ENCODE measurements at regions not wholly inside any gene's neighbourhood (a gene's known extent, or its start where the extent isn't known, plus 50 kb on each side); places are given as distances from the start of the nearest gene placed in this dataset.

DNA sequence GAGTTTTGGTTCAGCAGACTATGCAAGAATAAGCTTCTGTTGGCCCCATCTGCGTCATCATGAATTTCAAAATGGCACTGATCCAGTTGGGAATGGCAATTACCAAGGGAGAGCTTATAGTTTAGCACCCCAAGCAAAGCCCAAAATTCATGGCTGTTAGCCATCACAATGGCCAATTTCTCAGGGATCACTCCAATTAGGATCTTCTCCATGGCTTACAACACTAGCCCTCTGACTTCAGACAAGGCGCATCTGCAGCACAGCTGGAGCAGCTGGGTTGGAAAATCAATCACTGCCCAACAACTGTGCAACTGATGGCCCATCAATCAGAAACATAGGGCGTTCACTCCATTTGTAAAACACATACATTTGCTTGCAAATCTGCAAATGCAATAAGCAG, 273.6 kb downstream of the SRBD1 start:
- no peak overlapping the region for H3K4me3 ChIP-seq (ENCODE audit: low read length)
- H3K9me3 Mint-ChIP-seq, result peaks cover 0 to 2% (median 0%) of the 10 kb centered on the region in 11 donors
- POLR2A ChIA-PET, result no interaction called here
- no peak overlapping the region for H3K4me3 Mint-ChIP-seq
- ATAC-seq, result no peak
- CTCF ChIA-PET, result no interaction called here
- H3K36me3 ChIP-seq (ENCODE audit: control insufficient read depth in 2 of 3, insufficient read depth in 3 of 3, low read length in 3 of 3), result no peaks in the 10 kb centered on the region
- no peaks in the 10 kb centered on the region for H3K4me1 Mint-ChIP-seq
- H3K27ac ChIP-seq (ENCODE audit: low read depth, low read length), result no peak overlapping the region
- H3K36me3 Mint-ChIP-seq, result no peaks in the 10 kb centered on the region
- H3K27me3 ChIP-seq (ENCODE audit: control insufficient read depth in 2 of 2, insufficient read depth in 2 of 2, low read length in 2 of 2), result no peaks in the 10 kb centered on the region
- no peaks in the 10 kb centered on the region for H3K9me3 ChIP-seq (ENCODE audit: control insufficient read depth in 2 of 3, low read length in 3 of 3)
- H3K27me3 Mint-ChIP-seq, result peaks cover 0 to 13% (median 5%) of the 10 kb centered on the region in 5 donors
- H3K27ac Mint-ChIP-seq, result no peak overlapping the region
- H3K4me1 ChIP-seq (ENCODE audit: control insufficient read depth in 2 of 2, insufficient read depth in 2 of 2, low read length in 2 of 2), result no peaks in the 10 kb centered on the region
- intact Hi-C loops (cut with micrococcal nuclease), result no loop called here
- DNase-seq, result no peak

GRCh38 chr2:45334205-45334604, 276.9 kb downstream of the SRBD1 start:
- ChIA-PET CTCF (no interaction called here), POLR2A (no interaction called here)
- Mint-ChIP-seq H3K36me3 (no peaks in the 10 kb centered on the region), H3K4me1 (no peaks in the 10 kb centered on the region), H3K4me3 (no peak overlapping the region), H3K27me3 (peaks cover 0 to 10% (median 2%) of the 10 kb centered on the region in 5 donors), H3K27ac (no peak overlapping the region), H3K9me3 (peaks cover 0 to 1% (median 0%) of the 10 kb centered on the region in 11 donors)
- DNase-seq (no peak), ATAC-seq (no peak)
- Histone ChIP-seq H3K9me3 (ENCODE audit: control insufficient read depth in 2 of 3, low read length in 3 of 3) (no peaks in the 10 kb centered on the region), H3K27ac (ENCODE audit: low read depth, low read length) (no peak overlapping the region), H3K36me3 (ENCODE audit: control insufficient read depth in 2 of 3, insufficient read depth in 3 of 3, low read length in 3 of 3) (no peaks in the 10 kb centered on the region), H3K4me1 (ENCODE audit: control insufficient read depth in 2 of 2, insufficient read depth in 2 of 2, low read length in 2 of 2) (no peaks in the 10 kb centered on the region), H3K4me3 (ENCODE audit: low read length) (no peak overlapping the region), H3K27me3 (ENCODE audit: control insufficient read depth in 2 of 2, insufficient read depth in 2 of 2, low read length in 2 of 2) (no peaks in the 10 kb centered on the region)
- intact Hi-C loops (cut with micrococcal nuclease), result no loop called here

GRCh38 chr2:45332567-45332966, 278.5 kb downstream of the SRBD1 start:
- CTCF ChIA-PET, result no interaction called here
- H3K27me3 Mint-ChIP-seq, result peaks cover 0 to 9% (median 4%) of the 10 kb centered on the region in 5 donors

DNA sequence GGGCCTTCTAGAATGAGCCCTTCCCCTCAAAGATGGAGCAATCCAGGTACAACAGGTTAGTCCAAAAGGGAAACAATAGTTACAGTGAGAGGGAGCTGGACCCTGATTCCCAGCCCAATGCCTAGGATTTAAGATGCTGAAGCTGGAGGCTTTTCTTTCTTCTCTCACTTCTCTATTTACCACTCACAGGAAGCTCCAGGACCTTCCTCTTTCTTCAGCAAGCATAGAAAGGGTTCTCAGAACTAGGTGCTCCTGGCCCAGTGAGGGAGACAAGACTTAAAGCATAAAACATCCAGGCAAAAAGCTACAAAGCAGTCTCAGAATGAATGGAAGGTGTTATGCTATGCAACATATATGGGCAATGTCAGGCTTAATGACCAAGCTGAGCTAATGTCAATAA, 279.0 kb downstream of the SRBD1 start:
- POLR2A ChIA-PET, result no interaction called here
- H3K9me3 ChIP-seq (ENCODE audit: control insufficient read depth in 2 of 3, low read length in 3 of 3), result no peaks in the 10 kb centered on the region
- peaks cover 0 to 9% (median 5%) of the 10 kb centered on the region in 5 donors for H3K27me3 Mint-ChIP-seq
- no peak overlapping the region for H3K27ac Mint-ChIP-seq
- CTCF ChIA-PET, result no interaction called here
- H3K27ac ChIP-seq (ENCODE audit: low read depth, low read length), result no peak overlapping the region
- no peak for DNase-seq
- peaks cover 0 to 3% (median 0%) of the 10 kb centered on the region in 11 donors for H3K9me3 Mint-ChIP-seq
- H3K4me1 ChIP-seq (ENCODE audit: control insufficient read depth in 2 of 2, insufficient read depth in 2 of 2, low read length in 2 of 2), result no peaks in the 10 kb centered on the region
- H3K4me3 Mint-ChIP-seq, result no peak overlapping the region
- ATAC-seq, result no peak
- no peak overlapping the region for H3K4me3 ChIP-seq (ENCODE audit: low read length)
- H3K27me3 ChIP-seq (ENCODE audit: control insufficient read depth in 2 of 2, insufficient read depth in 2 of 2, low read length in 2 of 2), result no peaks in the 10 kb centered on the region
- no peaks in the 10 kb centered on the region for H3K36me3 ChIP-seq (ENCODE audit: control insufficient read depth in 2 of 3, insufficient read depth in 3 of 3, low read length in 3 of 3)
- intact Hi-C loops (cut with micrococcal nuclease), result no loop called here
- no peaks in the 10 kb centered on the region for H3K4me1 Mint-ChIP-seq
- H3K36me3 Mint-ChIP-seq, result no peaks in the 10 kb centered on the region

More at GRCh38 chr2:45332567-45332966, 278.5 kb downstream of the SRBD1 start:
- Mint-ChIP-seq H3K36me3 (no peaks in the 10 kb centered on the region), H3K4me1 (no peaks in the 10 kb centered on the region), H3K27ac (no peak overlapping the region), H3K4me3 (no peak overlapping the region), H3K9me3 (no peaks in the 10 kb centered on the region)
- Histone ChIP-seq H3K4me3 (ENCODE audit: low read length) (no peak overlapping the region), H3K27ac (ENCODE audit: low read depth, low read length) (no peak overlapping the region), H3K9me3 (ENCODE audit: control insufficient read depth in 2 of 3, low read length in 3 of 3) (no peaks in the 10 kb centered on the region), H3K27me3 (ENCODE audit: control insufficient read depth in 2 of 2, insufficient read depth in 2 of 2, low read length in 2 of 2) (no peaks in the 10 kb centered on the region), H3K36me3 (ENCODE audit: control insufficient read depth in 2 of 3, insufficient read depth in 3 of 3, low read length in 3 of 3) (no peaks in the 10 kb centered on the region), H3K4me1 (ENCODE audit: control insufficient read depth in 2 of 2, insufficient read depth in 2 of 2, low read length in 2 of 2) (no peaks in the 10 kb centered on the region)
- POLR2A ChIA-PET, result no interaction called here
- no peak for DNase-seq
- intact Hi-C loops (cut with micrococcal nuclease), result no loop called here
- ATAC-seq, result no peak

DNA sequence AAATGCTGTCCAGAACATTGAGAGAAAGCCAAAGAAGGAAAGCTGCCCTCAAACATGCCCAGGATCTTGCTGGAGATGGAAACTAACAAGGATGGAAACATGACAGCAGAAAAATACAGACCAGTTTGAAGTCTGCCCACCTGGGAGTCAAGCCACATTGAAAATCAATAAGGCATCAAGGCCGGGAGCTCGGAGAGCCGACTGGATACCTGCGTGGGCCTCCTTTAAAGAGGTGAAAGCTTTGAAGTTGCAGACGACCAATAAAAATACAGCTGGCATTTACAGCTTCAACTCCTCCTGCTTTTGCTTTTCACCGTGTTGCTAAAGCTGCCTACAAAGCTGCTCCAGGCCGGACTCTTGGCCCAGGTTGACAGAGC, 279.7 kb downstream of the SRBD1 start:
- POLR2A ChIA-PET, result no interaction called here
- H3K36me3 Mint-ChIP-seq, result no peaks in the 10 kb centered on the region
- no peak for ATAC-seq
- Histone ChIP-seq H3K27ac (ENCODE audit: low read depth, low read length) (no peak overlapping the region), H3K27me3 (ENCODE audit: control insufficient read depth in 2 of 2, insufficient read depth in 2 of 2, low read length in 2 of 2) (no peaks in the 10 kb centered on the region), H3K4me1 (ENCODE audit: control insufficient read depth in 2 of 2, insufficient read depth in 2 of 2, low read length in 2 of 2) (no peaks in the 10 kb centered on the region), H3K36me3 (ENCODE audit: control insufficient read depth in 2 of 3, insufficient read depth in 3 of 3, low read length in 3 of 3) (no peaks in the 10 kb centered on the region), H3K9me3 (ENCODE audit: control insufficient read depth in 2 of 3, low read length in 3 of 3) (no peaks in the 10 kb centered on the region), H3K4me3 (ENCODE audit: low read length) (no peak overlapping the region)
- CTCF ChIA-PET, result no interaction called here
- no peak overlapping the region for H3K27ac Mint-ChIP-seq
- intact Hi-C loops (cut with micrococcal nuclease), result no loop called here
- peaks cover 0 to 9% (median 5%) of the 10 kb centered on the region in 5 donors for H3K27me3 Mint-ChIP-seq
- H3K4me1 Mint-ChIP-seq, result no peaks in the 10 kb centered on the region
- DNase-seq, result no peak
- H3K4me3 Mint-ChIP-seq, result no peak overlapping the region
- peaks cover 0 to 3% (median 0%) of the 10 kb centered on the region in 11 donors for H3K9me3 Mint-ChIP-seq

DNA sequence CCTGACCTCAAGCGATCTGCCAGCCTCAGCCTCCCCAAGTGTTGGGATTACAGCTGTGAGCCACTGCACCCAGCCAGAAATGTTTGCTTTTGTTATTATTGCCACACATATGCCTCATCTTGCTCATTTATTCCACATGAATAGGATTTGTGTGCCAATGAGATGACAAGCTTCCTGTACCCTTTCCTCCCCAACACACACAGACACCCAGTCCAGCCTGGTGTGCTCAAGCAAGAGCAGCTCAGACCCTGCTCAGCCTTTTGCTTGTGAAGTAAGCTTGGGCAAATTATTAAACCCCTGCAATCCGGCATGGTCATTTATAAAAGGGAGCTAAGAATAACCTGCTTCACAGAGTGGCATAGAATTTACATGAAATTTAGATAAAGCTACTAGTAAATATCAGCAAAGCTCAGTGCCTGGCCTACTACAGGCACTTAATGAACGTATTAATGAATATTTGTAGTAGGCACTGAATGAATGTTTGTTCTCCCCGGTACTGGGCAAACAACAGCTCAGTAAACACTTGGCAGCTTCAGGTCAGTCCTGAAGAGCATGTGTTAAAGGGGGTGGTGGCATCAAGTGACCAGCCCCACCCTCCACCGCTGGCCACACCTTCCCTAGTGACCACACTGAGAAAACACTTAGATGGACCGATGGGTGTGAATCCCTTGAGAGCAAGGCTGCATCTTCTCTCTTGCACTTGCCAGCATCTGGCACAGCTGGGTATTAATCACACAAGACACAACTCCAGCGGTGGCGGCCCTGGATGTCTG, 280.2 kb downstream of the SRBD1 start:
- Mint-ChIP-seq H3K27ac (no peak overlapping the region), H3K9me3 (peaks cover 0 to 3% (median 0%) of the 10 kb centered on the region in 11 donors), H3K36me3 (no peaks in the 10 kb centered on the region), H3K27me3 (peaks cover 0 to 9% (median 5%) of the 10 kb centered on the region in 5 donors), H3K4me1 (no peaks in the 10 kb centered on the region), H3K4me3 (no peak overlapping the region)
- intact Hi-C loops (cut with micrococcal nuclease), result no loop called here
- Histone ChIP-seq H3K4me3 (ENCODE audit: low read length) (no peak overlapping the region), H3K27me3 (ENCODE audit: control insufficient read depth in 2 of 2, insufficient read depth in 2 of 2, low read length in 2 of 2) (no peaks in the 10 kb centered on the region), H3K27ac (ENCODE audit: low read depth, low read length) (no peak overlapping the region), H3K36me3 (ENCODE audit: control insufficient read depth in 2 of 3, insufficient read depth in 3 of 3, low read length in 3 of 3) (no peaks in the 10 kb centered on the region), H3K4me1 (ENCODE audit: control insufficient read depth in 2 of 2, insufficient read depth in 2 of 2, low read length in 2 of 2) (no peaks in the 10 kb centered on the region), H3K9me3 (ENCODE audit: control insufficient read depth in 2 of 3, low read length in 3 of 3) (no peaks in the 10 kb centered on the region)
- POLR2A ChIA-PET, result no interaction called here
- CTCF ChIA-PET, result no interaction called here
- ATAC-seq (no peak), DNase-seq (no peak)

- H3K4me1 ChIP-seq (ENCODE audit: control insufficient read depth in 2 of 2, insufficient read depth in 2 of 2, low read length in 2 of 2), result no peaks in the 10 kb centered on the region
- H3K27ac Mint-ChIP-seq, result no peak overlapping the region
- H3K27me3 Mint-ChIP-seq, result peaks cover 0 to 9% (median 5%) of the 10 kb centered on the region in 5 donors
- no peaks in the 10 kb centered on the region for H3K36me3 ChIP-seq (ENCODE audit: control insufficient read depth in 2 of 3, insufficient read depth in 3 of 3, low read length in 3 of 3)
- H3K4me1 Mint-ChIP-seq, result no peaks in the 10 kb centered on the region
- no peak overlapping the region for H3K4me3 ChIP-seq (ENCODE audit: low read length)
- H3K27ac ChIP-seq (ENCODE audit: low read depth, low read length), result no peak overlapping the region
- ATAC-seq (no peak), DNase-seq (no peak)
- H3K9me3 Mint-ChIP-seq, result peaks cover 0 to 3% (median 0%) of the 10 kb centered on the region in 11 donors
- no peak overlapping the region for H3K4me3 Mint-ChIP-seq
- ChIA-PET CTCF (no interaction called here), POLR2A (no interaction called here)
- intact Hi-C loops (cut with micrococcal nuclease), result no loop called here
- H3K36me3 Mint-ChIP-seq, result no peaks in the 10 kb centered on the region
- H3K9me3 ChIP-seq (ENCODE audit: control insufficient read depth in 2 of 3, low read length in 3 of 3), result no peaks in the 10 kb centered on the region
- no peaks in the 10 kb centered on the region for H3K27me3 ChIP-seq (ENCODE audit: control insufficient read depth in 2 of 2, insufficient read depth in 2 of 2, low read length in 2 of 2)
Observed at GRCh38 chr2:45330108-45330507, 281.0 kb downstream of the SRBD1 start.
